ENCODE measurements at regions not wholly inside any gene's neighbourhood (a gene's known extent, or its start where the extent isn't known, plus 50 kb on each side); places are given as distances from the start of the nearest gene placed in this dataset.
"Not testable (repeated sequence)": the region's sequence is repeated elsewhere in the genome, so short reads cannot be mapped to it uniquely, and the experiment has no call there.

GRCh38 chr5:109283086-109283485 is 126.7 kb downstream of the PJA2 start:
- DNase-seq; ATAC-seq; intact Hi-C loops (cut with DNase I, micrococcal nuclease): not testable (repeated sequence)

DNA sequence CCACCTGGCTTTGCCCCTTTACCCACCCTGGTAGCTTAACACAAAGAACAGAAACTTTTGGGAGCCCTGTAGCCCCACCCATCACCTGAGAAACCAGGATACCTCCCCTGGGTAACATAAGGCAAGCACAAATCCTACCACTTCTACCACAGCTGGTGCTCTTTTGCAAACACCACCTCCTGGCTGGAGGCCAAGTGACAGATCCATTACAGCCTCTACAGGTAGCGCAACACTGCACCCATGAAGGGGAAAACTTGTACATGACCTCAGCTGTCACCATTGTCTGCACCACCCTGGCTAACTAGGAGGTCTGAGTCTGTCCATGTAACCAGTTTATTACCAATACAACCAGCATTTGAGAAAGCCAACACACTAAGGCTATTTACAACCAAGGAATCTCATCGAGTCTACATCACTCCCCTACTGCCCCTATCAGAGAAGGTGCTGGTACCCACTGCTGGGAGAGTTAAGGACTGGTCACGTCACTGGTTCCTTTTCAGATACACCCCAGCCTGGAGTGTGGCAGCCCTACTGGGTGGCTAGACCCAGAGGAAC is 128.6 kb downstream of the PJA2 start:
- ATAC-seq (peak; percentile 58), DNase-seq (peak in 1 of 2 donors; percentile 55)
- intact Hi-C loops (cut with DNase I, micrococcal nuclease): no loop called here

DNA sequence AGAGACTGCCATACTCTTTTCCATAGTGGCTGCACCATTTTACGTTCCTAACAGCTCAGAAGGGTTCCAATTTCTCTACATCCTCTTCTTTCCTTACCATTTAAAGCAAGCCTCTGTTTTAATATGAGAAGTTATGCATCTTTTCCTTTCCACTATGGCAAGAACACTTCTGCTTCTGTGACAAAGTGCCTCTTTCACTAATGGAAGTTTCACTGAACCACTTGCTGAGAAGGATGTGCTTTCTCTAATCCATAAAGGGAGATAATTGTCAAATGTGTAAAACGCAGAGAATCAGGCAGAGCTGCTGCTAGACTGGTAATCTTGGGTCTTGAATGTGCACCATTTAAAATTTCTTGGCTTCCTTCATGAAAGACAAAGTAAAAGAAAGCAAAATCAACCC is 131.6 kb downstream of the PJA2 start:
- intact Hi-C loops (cut with DNase I, micrococcal nuclease): no loop called here
- DNase-seq: no peak
- ATAC-seq: no peak

- intact Hi-C loops (cut with DNase I, micrococcal nuclease): no loop called here
- ATAC-seq: no peak
- no peak for DNase-seq
Observed at GRCh38 chr5:109275919-109276318, 133.9 kb downstream of the PJA2 start.

GRCh38 chr5:109273594-109273993 is 136.2 kb downstream of the PJA2 start:
- intact Hi-C loops (cut with DNase I, micrococcal nuclease): no loop called here
- DNase-seq: no peak

GRCh38 chr5:109267283-109267682 is 142.5 kb downstream of the PJA2 start:
- ATAC-seq (no peak), DNase-seq (no peak)
- intact Hi-C loops (cut with DNase I, micrococcal nuclease): no loop called here

More at GRCh38 chr5:109273594-109273993, 136.2 kb downstream of the PJA2 start:
- no peak for ATAC-seq

GRCh38 chr5:109258755-109259154 is 151.0 kb downstream of the PJA2 start:
- no peak for ATAC-seq
- intact Hi-C loops (cut with DNase I, micrococcal nuclease): no loop called here
- DNase-seq: no peak

DNA sequence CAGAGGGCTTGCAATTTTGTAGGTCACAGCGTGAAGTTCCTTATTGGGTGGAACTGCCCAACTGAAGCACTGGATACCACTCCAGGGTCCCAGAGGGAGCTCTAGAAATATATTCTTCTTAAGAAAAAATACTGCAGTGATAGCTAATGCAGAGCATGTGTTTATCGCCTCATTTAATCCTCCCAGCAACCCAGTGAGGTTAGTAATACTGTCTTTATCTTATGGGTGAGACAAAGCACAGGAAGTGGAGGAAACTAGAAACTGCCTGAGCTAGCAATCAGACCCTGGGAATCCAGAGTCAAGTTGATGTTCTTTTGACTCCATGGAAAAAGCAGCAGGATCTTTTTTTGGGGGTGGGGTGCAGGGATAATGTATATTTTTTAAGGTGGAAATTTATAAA is 153.3 kb downstream of the PJA2 start:
- intact Hi-C loops (cut with DNase I, micrococcal nuclease): no loop called here
- DNase-seq (no peak), ATAC-seq (no peak)

DNA sequence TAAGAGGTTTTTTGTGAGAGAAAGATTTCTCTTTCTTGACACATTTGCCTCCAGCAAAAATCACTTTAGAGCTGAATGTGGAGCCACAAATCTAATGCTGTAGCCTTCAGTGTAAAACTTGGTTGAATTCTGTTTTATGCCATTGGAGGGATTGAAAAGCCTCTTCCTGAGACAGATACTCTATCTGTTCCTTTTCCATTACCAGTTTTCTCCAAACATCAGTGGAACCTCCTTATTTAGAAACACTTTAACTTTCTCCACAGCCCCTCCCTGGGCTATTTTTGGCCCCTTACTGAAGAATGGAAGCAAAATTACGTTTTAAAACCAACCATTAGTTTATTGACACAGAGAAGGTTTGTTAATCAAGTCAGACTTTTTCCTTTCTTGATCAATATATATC is 155.3 kb downstream of the PJA2 start:
- no peak for ATAC-seq

DNA sequence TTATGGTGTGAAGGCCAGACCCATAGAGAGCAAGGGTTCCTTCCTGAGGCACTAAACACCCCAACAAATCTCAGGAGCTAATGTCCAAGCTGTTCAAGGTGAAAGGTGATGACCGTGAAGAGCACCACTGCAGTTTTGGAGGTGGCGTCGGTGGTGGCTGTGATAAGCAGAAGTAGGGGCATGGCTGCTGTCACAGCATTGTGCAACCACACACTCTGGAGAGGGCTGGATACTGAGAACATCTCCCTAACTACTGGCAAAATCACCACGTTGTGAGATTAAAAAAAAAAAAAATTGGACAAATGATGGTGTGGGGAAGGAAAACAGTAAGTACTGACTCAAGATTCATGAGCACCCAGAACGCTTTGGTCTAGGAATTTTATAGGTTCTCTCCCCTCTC is 156.5 kb downstream of the PJA2 start:
- DNase-seq (no peak), ATAC-seq (no peak)
- intact Hi-C loops (cut with DNase I, micrococcal nuclease): no loop called here

More for the DNA sequence above, 155.3 kb downstream of the PJA2 start:
- no peak for DNase-seq
- intact Hi-C loops (cut with DNase I, micrococcal nuclease): no loop called here

GRCh38 chr5:109252731-109253130 is 157.0 kb downstream of the PJA2 start:
- intact Hi-C loops (cut with DNase I, micrococcal nuclease): no loop called here
- ATAC-seq: no peak

GRCh38 chr5:109250533-109251329 is 159.0 kb downstream of the PJA2 start:
- intact Hi-C loops (cut with DNase I, micrococcal nuclease): no loop called here
- no peak for DNase-seq
- ATAC-seq: no peak

More at GRCh38 chr5:109252731-109253130, 157.0 kb downstream of the PJA2 start:
- DNase-seq: no peak

- no peak for DNase-seq
- ATAC-seq: no peak
- intact Hi-C loops (cut with DNase I, micrococcal nuclease): no loop called here
Observed at GRCh38 chr5:109250080-109250479, 159.7 kb downstream of the PJA2 start.

DNA sequence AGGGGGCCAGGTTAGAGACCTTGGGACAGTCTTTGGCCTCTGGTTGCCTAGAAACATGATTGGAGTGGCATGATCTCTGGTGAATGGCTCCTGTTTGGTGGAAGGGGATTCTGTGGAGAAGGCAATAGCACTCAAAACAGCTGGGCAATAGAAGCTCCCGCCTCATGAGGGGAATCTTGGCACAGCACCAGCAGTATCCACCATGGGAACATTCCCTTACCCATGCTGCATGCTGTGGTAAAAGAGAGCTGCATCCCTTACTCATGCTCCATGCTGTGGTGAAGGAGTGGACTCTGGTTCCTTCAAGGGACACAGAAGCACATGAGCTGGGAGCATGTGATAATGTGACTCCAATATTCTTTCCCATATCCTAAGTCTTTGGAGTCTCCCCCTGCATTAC is 160.6 kb downstream of the PJA2 start:
- DNase-seq (no peak), ATAC-seq (no peak)
- intact Hi-C loops (cut with DNase I, micrococcal nuclease): no loop called here

- ATAC-seq (no peak), DNase-seq (no peak)
- intact Hi-C loops (cut with DNase I, micrococcal nuclease): no loop called here
Observed at GRCh38 chr5:109247986-109248385, 161.8 kb downstream of the PJA2 start.

- ATAC-seq: no peak
- DNase-seq: no peak
- intact Hi-C loops (cut with DNase I, micrococcal nuclease): no loop called here
Observed at GRCh38 chr5:109246841-109247592, 162.8 kb downstream of the PJA2 start.

Data from left colon (tissue), 2 donors.